LNCaP clone FGC (cell line): ENCODE measurements at regions not wholly inside any gene's neighbourhood (a gene's known extent, or its start where the extent isn't known, plus 50 kb on each side); places are given as distances from the start of the nearest gene placed in this dataset.
"Not testable (repeated sequence)": the region's sequence is repeated elsewhere in the genome, so short reads cannot be mapped to it uniquely, and the experiment has no call there.

Experiments used
- DNase-seq: peaks from one replicate; pipeline ENCODE4 v3.0.0-alpha.2; 2011; ENCODE audit warnings: low read depth
- H3K4me3 ChIP-seq: 2 replicates; pipeline ENCODE4 v1.5.1; 2011; ENCODE audit warnings: mild to moderate bottlenecking, low read depth, low read length, control low read depth
- CTCF ChIP-seq: IDR thresholded peaks from 2 replicates; pipeline ENCODE4 v1.5.1; 2012; ENCODE audit warnings: mild to moderate bottlenecking; ENCODE audit not compliant: control insufficient read depth, insufficient read depth; ENCODE audit errors: extremely low read depth

DNA sequence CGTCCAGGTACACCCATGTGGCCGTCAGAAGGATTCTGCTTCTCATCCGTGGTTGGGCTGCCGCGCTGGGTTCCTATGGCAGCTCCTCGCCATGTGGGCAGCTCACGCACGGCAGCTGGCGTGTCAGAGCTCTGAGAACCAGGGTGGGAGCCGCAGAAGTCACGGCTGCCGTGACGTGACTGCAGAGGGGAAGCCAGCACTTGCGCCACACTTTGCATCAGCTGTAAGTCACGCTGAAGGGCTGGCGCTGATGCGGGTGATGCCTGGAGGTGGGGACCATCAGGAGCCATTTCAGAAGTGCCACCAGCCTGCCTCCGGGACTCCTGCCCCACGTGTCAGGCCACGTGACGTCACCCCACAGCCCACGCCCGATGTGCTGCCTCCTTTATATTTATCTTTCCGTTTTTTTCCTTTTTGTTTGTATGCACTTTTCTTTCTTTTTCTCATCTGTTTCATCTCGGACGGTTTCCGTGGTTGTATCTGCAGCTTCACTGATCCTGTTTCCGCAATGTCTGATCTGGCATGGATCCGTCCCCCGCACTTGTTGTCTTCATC, 133.2 kb downstream of the IGLL1 start:
- no peak for TF ChIP-seq CTCF
- H3K4me3 ChIP-seq: no peak overlapping the region
- DNase-seq: no peak

GRCh38 chr22:23446194-23446593, 133.9 kb downstream of the IGLL1 start:
- H3K4me3 ChIP-seq, DNase-seq: not testable (repeated sequence)

DNA sequence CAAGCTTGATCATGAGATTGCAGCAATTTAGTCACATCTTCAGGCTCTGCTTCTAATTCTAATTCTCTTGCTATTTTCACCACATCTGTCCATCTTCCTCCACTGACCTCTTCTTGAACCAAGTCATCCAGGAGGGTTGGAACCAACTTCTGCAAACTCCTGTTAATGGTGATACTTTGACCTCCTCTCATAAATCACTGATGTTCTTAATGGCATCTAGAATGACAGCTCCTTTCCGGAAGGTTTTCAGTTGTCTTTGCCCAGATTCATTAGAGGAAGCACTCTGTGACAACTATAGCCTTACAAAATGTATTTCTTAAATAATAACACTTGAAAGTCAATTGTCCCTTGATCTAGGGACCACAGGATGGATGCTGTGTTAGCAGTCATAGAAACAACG, 136.2 kb downstream of the IGLL1 start:
- H3K4me3 ChIP-seq, DNase-seq: not testable (repeated sequence)

DNA sequence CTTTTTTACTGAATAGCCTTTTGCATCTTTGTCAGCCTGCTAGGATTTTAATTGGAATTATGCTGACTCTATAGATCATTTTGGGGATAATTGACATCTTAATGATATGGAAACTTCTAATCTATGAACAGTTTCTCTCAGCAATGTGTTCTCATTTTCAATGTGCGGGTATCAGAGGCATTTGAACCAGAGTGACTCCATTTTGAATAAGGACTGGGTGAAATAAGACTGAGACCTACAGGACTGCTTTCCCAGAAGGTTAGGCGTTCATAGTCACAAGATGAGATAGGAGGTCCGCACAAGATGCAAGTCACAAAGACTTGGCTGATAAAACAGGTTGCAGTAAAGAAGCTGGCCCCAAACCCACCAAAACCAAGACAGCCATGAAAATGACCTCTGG, 140.5 kb downstream of the IGLL1 start:
- not testable (repeated sequence) for DNase-seq, H3K4me3 ChIP-seq

GRCh38 chr22:23438216-23438615, 141.9 kb downstream of the IGLL1 start:
- TF ChIP-seq CTCF: no peak
- H3K4me3 ChIP-seq: no peak overlapping the region
- DNase-seq: no peak

- no peak for TF ChIP-seq CTCF
- DNase-seq: no peak
- no peak overlapping the region for H3K4me3 ChIP-seq
These were observed 142.3 kb downstream of the IGLL1 start for GRCh38 chr22:23437779-23438178.

- H3K4me3 ChIP-seq, DNase-seq: not testable (repeated sequence)
These were observed 143.0 kb downstream of the IGLL1 start for GRCh38 chr22:23437107-23437395.

- not testable (repeated sequence) for H3K4me3 ChIP-seq, DNase-seq
These were observed 143.6 kb downstream of the IGLL1 start for GRCh38 chr22:23436354-23437106.

DNA sequence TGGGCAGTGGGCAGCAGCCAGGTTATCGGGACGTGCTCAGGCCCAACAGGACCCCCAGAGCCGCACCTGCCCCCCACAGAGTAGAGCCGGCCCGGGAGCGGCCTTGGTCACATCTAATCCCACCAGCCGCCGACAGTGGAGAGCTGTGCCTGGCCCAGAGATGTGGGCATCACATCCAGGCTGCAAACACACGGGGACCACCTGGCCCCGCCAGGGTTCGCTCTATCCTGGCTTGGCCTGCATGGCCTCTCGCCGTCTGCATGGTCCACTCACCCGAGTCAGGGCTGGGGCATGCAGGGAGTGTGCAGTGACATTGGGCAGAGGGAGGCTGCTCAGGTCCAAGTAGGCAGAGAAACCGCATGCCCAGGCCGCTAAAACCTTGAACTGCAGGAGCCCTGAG, 144.9 kb downstream of the IGLL1 start:
- not testable (repeated sequence) for H3K4me3 ChIP-seq, DNase-seq

- not testable (repeated sequence) for H3K4me3 ChIP-seq, DNase-seq
These were observed 145.8 kb downstream of the IGLL1 start for GRCh38 chr22:23434198-23434830.
